SK-N-SH treated with all-trans-retinoic acid at 6 μM for 48 hours (cell line): ENCODE measurements at regions not wholly inside any gene's neighbourhood (a gene's known extent, or its start where the extent isn't known, plus 50 kb on each side); places are given as distances from the start of the nearest gene placed in this dataset.

Experiments used
- ATAC-seq: fragments of 200-7000 bp; cut with Tn5 transposase; 3 replicates; pipeline ENCODE4 v1.9.1; 2020; ENCODE audit warnings: mild to moderate bottlenecking, moderate library complexity
- ARNTL ChIP-seq: fragments of 450-650 bp; formaldehyde crosslinking; IDR thresholded peaks from 2 replicates; pipeline ENCODE4 v1.5.0; 2020; ENCODE audit warnings: low read depth, mild to moderate bottlenecking, moderate library complexity, borderline replicate concordance
- BACH2 ChIP-seq: fragments of 250-450 bp; sonication (Bioruptor Pico); IDR thresholded peaks from 2 replicates; pipeline ENCODE4 v1.9.0; 2021; ENCODE audit warnings: mild to moderate bottlenecking, borderline replicate concordance
- CREB5 ChIP-seq: fragments of 250-450 bp; sonication (Bioruptor Pico); IDR thresholded peaks from 2 replicates; pipeline ENCODE4 v1.5.1; 2020; ENCODE audit warnings: low read depth, mild to moderate bottlenecking, moderate library complexity
- CSDC2 ChIP-seq: fragments of 250-450 bp; sonication (Bioruptor Pico); IDR thresholded peaks from 2 replicates; pipeline ENCODE4 v1.5.0; 2020; ENCODE audit warnings: mild to moderate bottlenecking, moderate library complexity
- CSRNP3 ChIP-seq: fragments of 250-450 bp; sonication (Bioruptor Pico); IDR thresholded peaks from 2 replicates; pipeline ENCODE4 v1.5.1; 2021; ENCODE audit warnings: mild to moderate bottlenecking, moderate library complexity
- ESRRG ChIP-seq: fragments of 250-450 bp; sonication (Bioruptor Pico); IDR thresholded peaks from 2 replicates; pipeline ENCODE4 v1.6.1; 2021; ENCODE audit warnings: mild to moderate bottlenecking
- ISL1 ChIP-seq: fragments of 250-450 bp; sonication (Bioruptor Pico); IDR thresholded peaks from 2 replicates; pipeline ENCODE4 v2.1.2; 2022; ENCODE audit warnings: mild to moderate bottlenecking, moderate library complexity
- OSR1 ChIP-seq: fragments of 250-450 bp; sonication (Bioruptor Pico); IDR thresholded peaks from 2 replicates; pipeline ENCODE4 v1.8.0; 2022; ENCODE audit warnings: moderate library complexity, mild to moderate bottlenecking, inconsistent platforms
- PATZ1 ChIP-seq: fragments of 250-450 bp; sonication (Bioruptor Pico); IDR thresholded peaks from 2 replicates; pipeline ENCODE4 v1.8.0; 2020; ENCODE audit warnings: mild to moderate bottlenecking, moderate library complexity, borderline replicate concordance
- POU6F1 ChIP-seq: fragments of 250-450 bp; sonication (Bioruptor Pico); IDR thresholded peaks from 2 replicates; pipeline ENCODE4 v1.8.0; 2021; ENCODE audit warnings: low read depth, mild to moderate bottlenecking, moderate library complexity, borderline replicate concordance
- PPARA ChIP-seq: fragments of 250-450 bp; sonication (Bioruptor Pico); IDR thresholded peaks from 2 replicates; pipeline ENCODE4 v1.5.0; 2020; ENCODE audit warnings: mild to moderate bottlenecking, borderline replicate concordance
- RARB ChIP-seq: fragments of 250-450 bp; sonication (Bioruptor Pico); IDR thresholded peaks from 2 replicates; pipeline ENCODE4 v1.8.0; 2021; ENCODE audit warnings: mild to moderate bottlenecking, moderate library complexity
- SNAI2 ChIP-seq: fragments of 250-450 bp; sonication (Bioruptor Pico); IDR thresholded peaks from 2 replicates; pipeline ENCODE4 v1.5.0; 2020; ENCODE audit warnings: mild to moderate bottlenecking, moderate library complexity
- TCF4 ChIP-seq: fragments of 250-450 bp; sonication (Bioruptor Pico); IDR thresholded peaks from 2 replicates; pipeline ENCODE4 v1.8.0; 2021; ENCODE audit warnings: mild to moderate bottlenecking, moderate library complexity, borderline replicate concordance
- TOX ChIP-seq: fragments of 250-450 bp; sonication (Bioruptor Pico); IDR thresholded peaks from 2 replicates; pipeline ENCODE4 v1.8.0; 2021; ENCODE audit warnings: mild to moderate bottlenecking, moderate library complexity, borderline replicate concordance
- TSHZ2 ChIP-seq: fragments of 250-450 bp; sonication (Bioruptor Pico); IDR thresholded peaks from 2 replicates; pipeline ENCODE4 v1.5.0; 2020; ENCODE audit warnings: mild to moderate bottlenecking, moderate library complexity
- ZC3H10 ChIP-seq: fragments of 250-450 bp; sonication (Bioruptor Pico); IDR thresholded peaks from 2 replicates; pipeline ENCODE4 v1.5.1; 2021; ENCODE audit warnings: mild to moderate bottlenecking, moderate library complexity
- ZFP3 ChIP-seq: fragments of 250-450 bp; sonication (Bioruptor Pico); IDR thresholded peaks from 2 replicates; pipeline ENCODE4 v1.5.0; 2020; ENCODE audit warnings: mild to moderate bottlenecking, moderate library complexity
- ZFP30 ChIP-seq: fragments of 450-650 bp; formaldehyde crosslinking; IDR thresholded peaks from 2 replicates; pipeline ENCODE4 v1.5.0; 2022; ENCODE audit warnings: mild to moderate bottlenecking, moderate library complexity
- ZNF565 ChIP-seq: fragments of 450-650 bp; formaldehyde crosslinking; conservative IDR thresholded peaks from 2 replicates; pipeline ENCODE4 v1.5.0; 2020; ENCODE audit warnings: low read depth, mild to moderate bottlenecking, moderate library complexity

GRCh38 chr14:85150166-85150565, 379.8 kb upstream of the FLRT2 start:
- no peak for TF ChIP-seq OSR1 (CRISPR knock-in tag)

DNA sequence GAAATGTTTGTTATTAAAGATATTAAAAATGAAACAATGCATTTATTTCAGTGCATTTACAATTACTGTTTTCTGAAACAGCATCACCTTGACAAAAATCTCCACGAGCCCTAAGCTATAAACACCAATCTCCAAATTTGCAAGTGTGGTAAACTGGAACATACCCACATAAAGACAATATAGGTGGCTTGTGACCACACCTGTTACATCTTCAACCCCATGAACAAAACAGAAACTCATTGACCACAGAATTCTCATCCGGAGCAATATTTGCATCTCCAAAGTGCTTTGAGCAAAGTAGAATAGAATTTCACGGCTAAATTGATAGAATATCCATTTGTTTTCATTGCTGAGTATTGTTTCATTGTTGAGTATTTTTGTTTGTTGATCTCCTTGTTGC, 375.2 kb upstream of the FLRT2 start:
- no peak for ATAC-seq
- TF ChIP-seq POU6F1 (no peak), RARB (CRISPR knock-in tag) (no peak), ZFP3 (CRISPR knock-in tag) (no peak), BACH2 (CRISPR knock-in tag) (no peak), ESRRG (CRISPR knock-in tag) (no peak), PATZ1 (CRISPR knock-in tag) (no peak), ZC3H10 (CRISPR knock-in tag) (no peak), ARNTL (CRISPR knock-in tag) (no peak), CSDC2 (CRISPR knock-in tag) (no peak), CREB5 (CRISPR knock-in tag) (no peak), ZNF565 (CRISPR knock-in tag) (no peak), CSRNP3 (CRISPR knock-in tag) (no peak), TOX (CRISPR knock-in tag) (no peak), SNAI2 (no peak)

More at GRCh38 chr14:85150166-85150565, 379.8 kb upstream of the FLRT2 start:
- no peak for ATAC-seq

- TF ChIP-seq CREB5 (CRISPR knock-in tag): no peak
- no peak for ATAC-seq
These were observed 373.6 kb upstream of the FLRT2 start for GRCh38 chr14:85156319-85156718.

GRCh38 chr14:85159726-85160125, 370.2 kb upstream of the FLRT2 start:
- TF ChIP-seq BACH2 (CRISPR knock-in tag): no peak
- TF ChIP-seq OSR1 (CRISPR knock-in tag): no peak
- TF ChIP-seq CSDC2 (CRISPR knock-in tag): no peak
- no peak for TF ChIP-seq ZC3H10 (CRISPR knock-in tag)
- TF ChIP-seq ZFP30 (CRISPR knock-in tag): no peak
- TF ChIP-seq ARNTL (CRISPR knock-in tag): no peak
- no peak for TF ChIP-seq ISL1 (CRISPR knock-in tag)
- no peak for TF ChIP-seq CSRNP3 (CRISPR knock-in tag)
- TF ChIP-seq CREB5 (CRISPR knock-in tag): no peak
- no peak for TF ChIP-seq ZNF565 (CRISPR knock-in tag)
- no peak for TF ChIP-seq PPARA
- TF ChIP-seq POU6F1: no peak
- no peak for TF ChIP-seq ESRRG (CRISPR knock-in tag)
- no peak for TF ChIP-seq TCF4 (CRISPR knock-in tag)
- TF ChIP-seq TSHZ2: no peak
- TF ChIP-seq, all 23 proteins: peak for 0
- no peak for ATAC-seq
